GM18498 (cell line): ENCODE measurements at regions not wholly inside any gene's neighbourhood (a gene's known extent, or its start where the extent isn't known, plus 50 kb on each side); places are given as distances from the start of the nearest gene placed in this dataset.

Source experiments
- ATAC-seq: cut with Tn5 transposase; IDR thresholded peaks from one replicate; pipeline ENCODE4 v1.9.1; 2021; ENCODE audit warnings: mild to moderate bottlenecking, moderate library complexity; ENCODE audit not compliant: unreplicated experiment

GRCh38 chr16:64475627-64476351, 646.1 kb downstream of the CDH11 start:
- ATAC-seq, result no peak

- ATAC-seq, result no peak
Measured at GRCh38 chr16:64470916-64471315, 650.9 kb downstream of the CDH11 start.

DNA sequence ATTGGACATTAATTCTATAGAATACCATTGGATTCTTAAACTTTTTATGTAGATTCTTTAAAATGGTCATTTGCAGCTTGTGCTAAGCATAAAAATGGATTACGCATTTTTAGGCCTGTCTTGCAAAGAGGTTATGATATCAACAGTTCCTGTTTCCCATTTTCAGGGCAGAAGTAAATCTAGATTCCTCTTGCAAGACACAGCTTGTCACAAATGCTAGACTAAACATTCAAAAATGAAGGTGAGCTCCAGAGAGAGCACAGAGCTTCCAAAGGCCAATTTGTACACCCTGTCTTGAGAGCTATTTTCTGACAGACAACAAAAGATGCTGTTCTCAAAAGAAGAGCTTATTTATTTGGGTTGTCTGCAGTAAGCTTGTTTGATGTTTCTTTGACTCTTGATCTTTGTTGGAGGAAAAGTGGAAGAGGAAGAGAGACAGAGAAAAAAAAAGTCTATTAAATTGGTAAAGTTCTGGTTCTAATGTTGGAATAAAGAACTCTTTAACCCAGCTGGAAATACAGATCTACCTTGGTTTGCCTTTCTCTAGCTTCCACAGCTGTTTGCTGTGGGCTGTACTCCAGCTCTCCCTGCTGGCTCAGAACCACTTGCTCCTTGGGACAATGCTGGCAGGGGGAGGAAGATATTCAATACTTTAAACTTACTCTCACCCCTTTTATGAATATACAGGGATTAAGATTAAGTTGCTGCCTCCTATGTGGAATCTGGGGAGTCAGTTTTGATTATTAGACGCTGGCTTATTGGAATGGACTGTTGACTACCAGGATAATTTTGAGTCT, 651.8 kb downstream of the CDH11 start:
- ATAC-seq, result no peak

GRCh38 chr16:64469351-64469750, 652.5 kb downstream of the CDH11 start:
- ATAC-seq, result no peak

GRCh38 chr16:64468515-64469090, 653.3 kb downstream of the CDH11 start:
- ATAC-seq, result no peak

- no peak for ATAC-seq
Measured at GRCh38 chr16:64459821-64460220, 662.0 kb downstream of the CDH11 start.

GRCh38 chr16:64459402-64459801, 662.5 kb downstream of the CDH11 start:
- ATAC-seq, result no peak

GRCh38 chr16:64455275-64455674, 666.6 kb downstream of the CDH11 start:
- ATAC-seq, result no peak

GRCh38 chr16:64453646-64454045, 668.2 kb downstream of the CDH11 start:
- no peak for ATAC-seq

GRCh38 chr16:64452446-64452845, 669.4 kb downstream of the CDH11 start:
- no peak for ATAC-seq

- ATAC-seq, result no peak
Measured at GRCh38 chr16:64450177-64450576, 671.7 kb downstream of the CDH11 start.

GRCh38 chr16:64449506-64449905, 672.4 kb downstream of the CDH11 start:
- no peak for ATAC-seq

GRCh38 chr16:64445649-64446048, 676.2 kb downstream of the CDH11 start:
- ATAC-seq, result no peak

DNA sequence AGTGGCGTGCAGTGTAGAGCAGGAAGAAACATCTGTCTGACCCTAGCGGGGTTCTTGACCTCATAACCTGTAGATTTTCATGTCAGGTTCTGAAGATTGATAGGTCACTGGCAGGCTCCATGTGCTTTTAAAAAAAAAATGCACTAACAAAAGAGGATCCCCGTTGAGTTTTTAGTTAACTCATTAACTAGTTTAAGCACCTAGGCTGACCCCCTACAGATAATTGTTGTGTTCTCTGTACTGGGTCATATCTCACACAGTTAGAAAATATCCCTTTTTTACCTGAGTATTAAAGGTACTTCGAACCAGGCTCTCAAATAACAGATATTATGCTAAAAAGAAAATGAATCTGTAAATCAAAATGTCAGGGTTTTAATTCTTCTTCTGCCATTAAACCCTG, 676.6 kb downstream of the CDH11 start:
- no peak for ATAC-seq

DNA sequence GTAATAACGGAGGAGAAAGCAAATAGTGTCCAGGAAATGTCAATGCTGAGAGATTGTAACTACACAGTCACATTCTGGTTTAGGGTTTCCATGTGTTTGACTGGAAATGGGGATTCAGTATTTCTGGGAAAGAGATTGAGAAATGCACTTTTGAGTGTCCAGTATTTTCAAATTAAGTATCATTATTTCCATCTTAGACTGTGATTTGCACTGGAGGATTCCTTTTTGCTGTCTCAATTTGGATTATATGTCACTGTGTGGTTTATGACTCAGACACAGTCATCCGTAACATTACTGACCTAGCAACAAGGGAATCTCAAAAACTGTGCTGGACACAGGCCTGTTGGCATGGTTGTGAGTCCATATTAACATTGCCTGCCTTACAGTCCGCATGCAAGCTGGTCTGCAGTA, 681.4 kb downstream of the CDH11 start:
- no peak for ATAC-seq

DNA sequence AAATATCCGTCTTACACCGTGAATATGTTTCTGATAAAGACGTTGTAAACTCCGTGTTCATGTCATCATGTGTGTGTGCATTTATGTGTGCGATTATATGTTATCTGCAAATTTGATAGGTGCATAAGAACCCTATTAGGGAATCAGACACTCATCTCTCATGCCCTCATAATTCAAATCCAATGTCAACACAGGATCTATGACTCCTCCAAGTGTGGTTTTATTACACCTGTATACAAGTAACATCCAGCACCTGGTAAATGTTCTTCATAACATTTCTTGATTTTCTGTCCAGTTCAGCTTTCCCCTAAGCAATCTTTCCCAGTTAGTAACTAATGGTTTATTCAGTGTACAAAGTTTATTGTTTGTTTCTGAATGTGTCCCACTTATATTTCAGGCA, 681.9 kb downstream of the CDH11 start:
- no peak for ATAC-seq

- ATAC-seq, result no peak
Measured at GRCh38 chr16:64437706-64438324, 684.0 kb downstream of the CDH11 start.

GRCh38 chr16:64434526-64435069, 687.3 kb downstream of the CDH11 start:
- ATAC-seq, result no peak

- no peak for ATAC-seq
Measured at GRCh38 chr16:64428463-64429113, 693.3 kb downstream of the CDH11 start.

- ATAC-seq, result no peak
Measured at GRCh38 chr16:64426131-64426666, 695.7 kb downstream of the CDH11 start.
